ENCODE measurements at regions not wholly inside any gene's neighbourhood (a gene's known extent, or its start where the extent isn't known, plus 50 kb on each side); places are given as distances from the start of the nearest gene placed in this dataset.

DNA sequence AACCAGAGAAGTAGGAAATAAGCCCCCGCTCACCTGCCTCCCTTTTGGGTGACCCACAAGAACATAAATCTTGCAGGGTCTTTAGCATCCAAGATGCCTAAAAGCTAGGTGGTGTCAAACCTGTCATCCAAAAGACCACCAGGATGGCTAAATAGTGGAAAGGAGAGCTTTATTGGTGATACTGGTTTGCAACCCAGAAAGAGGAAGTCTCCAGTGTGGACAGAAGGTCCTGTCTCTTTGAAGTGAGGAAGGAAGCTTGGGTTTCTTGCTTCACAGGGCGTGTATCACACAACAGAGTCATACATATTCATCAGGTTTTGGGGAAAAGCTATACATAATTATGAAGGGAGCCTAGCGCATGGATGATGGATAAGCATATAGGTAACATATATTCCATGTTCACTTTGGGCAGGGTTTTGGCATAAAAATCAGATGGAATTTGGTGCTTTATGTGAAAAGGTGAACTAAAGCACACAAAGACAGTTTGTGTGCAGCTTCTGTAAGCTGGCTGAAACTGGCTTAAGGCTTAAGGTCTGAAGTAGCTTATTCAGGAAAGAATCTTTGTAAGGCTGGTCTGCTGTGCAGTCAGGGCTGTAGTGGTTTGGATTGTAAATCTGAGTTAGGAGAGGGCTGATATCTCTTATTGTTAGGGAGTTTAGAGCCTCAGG lies 68.4 kb upstream of the EPCAM start:
- H3K4me3 ChIP-seq = no peak overlapping the region
- H3K4me1 ChIP-seq = peaks cover 0 to 12% of the 10 kb centered on the region in 2 donors
- intact Hi-C loops (cut with DNase I; ENCODE audit: low total_unique reads) = no loop called here
- H3K9me3 ChIP-seq = no peaks in the 10 kb centered on the region
- DNase-seq (ENCODE audit: low spot score in 2 of 2) = no peak
- peak overlapping the region in 1 of 2 donors; percentile 8 for H3K27ac ChIP-seq
- TF ChIP-seq POLR2AphosphoS5 (IDR thresholded peaks at IDR 0.05) = no peak
- TF ChIP-seq, protein P1, sequence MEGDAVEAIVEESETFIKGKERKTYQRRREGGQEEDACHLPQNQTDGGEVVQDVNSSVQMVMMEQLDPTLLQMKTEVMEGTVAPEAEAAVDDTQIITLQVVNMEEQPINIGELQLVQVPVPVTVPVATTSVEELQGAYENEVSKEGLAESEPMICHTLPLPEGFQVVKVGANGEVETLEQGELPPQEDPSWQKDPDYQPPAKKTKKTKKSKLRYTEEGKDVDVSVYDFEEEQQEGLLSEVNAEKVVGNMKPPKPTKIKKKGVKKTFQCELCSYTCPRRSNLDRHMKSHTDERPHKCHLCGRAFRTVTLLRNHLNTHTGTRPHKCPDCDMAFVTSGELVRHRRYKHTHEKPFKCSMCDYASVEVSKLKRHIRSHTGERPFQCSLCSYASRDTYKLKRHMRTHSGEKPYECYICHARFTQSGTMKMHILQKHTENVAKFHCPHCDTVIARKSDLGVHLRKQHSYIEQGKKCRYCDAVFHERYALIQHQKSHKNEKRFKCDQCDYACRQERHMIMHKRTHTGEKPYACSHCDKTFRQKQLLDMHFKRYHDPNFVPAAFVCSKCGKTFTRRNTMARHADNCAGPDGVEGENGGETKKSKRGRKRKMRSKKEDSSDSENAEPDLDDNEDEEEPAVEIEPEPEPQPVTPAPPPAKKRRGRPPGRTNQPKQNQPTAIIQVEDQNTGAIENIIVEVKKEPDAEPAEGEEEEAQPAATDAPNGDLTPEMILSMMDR (IDR thresholded peaks at IDR 0.05) = no peak
- no peak for TF ChIP-seq POLR2A (IDR thresholded peaks at IDR 0.05)
- no peaks in the 10 kb centered on the region for H3K27me3 ChIP-seq
- no peaks in the 10 kb centered on the region for H3K36me3 ChIP-seq

DNA sequence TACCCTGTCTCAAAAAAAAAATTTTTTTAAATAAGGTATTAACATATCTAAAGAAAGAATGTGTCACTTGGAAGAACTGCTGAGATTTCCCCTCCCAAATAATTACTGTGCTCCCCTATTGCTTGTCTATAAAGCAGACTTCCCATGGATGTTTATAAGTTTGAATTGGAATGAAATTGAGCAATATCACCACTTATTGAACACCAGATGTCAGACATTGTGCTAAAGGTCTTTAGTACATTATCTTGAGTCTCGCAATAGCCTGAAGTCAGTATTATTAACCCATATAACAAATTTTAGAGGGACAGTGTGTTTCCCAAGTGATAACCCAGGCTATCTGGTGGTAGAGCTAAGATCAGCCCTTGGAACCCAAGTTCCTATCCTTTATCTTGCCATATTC lies 69.0 kb upstream of the EPCAM start:
- Histone ChIP-seq H3K27me3 (no peaks in the 10 kb centered on the region), H3K36me3 (no peaks in the 10 kb centered on the region), H3K4me1 (peaks cover 0 to 15% of the 10 kb centered on the region in 2 donors), H3K4me3 (no peak overlapping the region), H3K9me3 (no peaks in the 10 kb centered on the region), H3K27ac (no peak overlapping the region)
- intact Hi-C loops (cut with DNase I; ENCODE audit: low total_unique reads) = no loop called here
- no peak for DNase-seq (ENCODE audit: low spot score in 2 of 2)
- no peak for TF ChIP-seq POLR2AphosphoS5 (IDR thresholded peaks at IDR 0.05)

DNA sequence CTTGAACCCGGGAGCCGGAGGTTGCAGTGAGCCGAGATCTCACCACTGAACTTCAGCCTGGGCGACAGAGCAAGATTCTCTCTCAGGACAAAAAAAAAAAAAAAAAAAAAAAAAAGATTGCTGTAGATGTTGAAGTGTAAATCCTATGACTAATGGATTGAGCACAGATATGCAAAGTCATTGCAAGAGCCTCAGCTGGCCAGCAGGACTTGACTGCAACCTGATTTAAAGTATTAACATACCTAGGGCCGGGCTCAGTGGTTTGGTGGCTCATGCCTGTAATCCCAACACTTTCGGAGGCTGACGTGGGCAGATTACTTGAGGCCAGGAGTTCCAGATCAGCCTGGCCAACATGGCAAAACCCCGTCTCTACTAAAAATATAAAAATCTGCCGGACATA lies 69.6 kb upstream of the EPCAM start:
- Histone ChIP-seq H3K36me3 (no peaks in the 10 kb centered on the region), H3K27ac (no peak overlapping the region), H3K9me3 (no peaks in the 10 kb centered on the region), H3K4me3 (no peak overlapping the region), H3K27me3 (no peaks in the 10 kb centered on the region), H3K4me1 (peaks cover 0 to 12% of the 10 kb centered on the region in 2 donors)
- intact Hi-C loops (cut with DNase I; ENCODE audit: low total_unique reads) = no loop called here
- TF ChIP-seq POLR2AphosphoS5 (IDR thresholded peaks at IDR 0.05) (no peak), POLR2A (IDR thresholded peaks at IDR 0.05) (no peak)
- TF ChIP-seq, protein P1 (IDR thresholded peaks at IDR 0.05) = no peak
- no peak for DNase-seq (ENCODE audit: low spot score in 2 of 2)

DNA sequence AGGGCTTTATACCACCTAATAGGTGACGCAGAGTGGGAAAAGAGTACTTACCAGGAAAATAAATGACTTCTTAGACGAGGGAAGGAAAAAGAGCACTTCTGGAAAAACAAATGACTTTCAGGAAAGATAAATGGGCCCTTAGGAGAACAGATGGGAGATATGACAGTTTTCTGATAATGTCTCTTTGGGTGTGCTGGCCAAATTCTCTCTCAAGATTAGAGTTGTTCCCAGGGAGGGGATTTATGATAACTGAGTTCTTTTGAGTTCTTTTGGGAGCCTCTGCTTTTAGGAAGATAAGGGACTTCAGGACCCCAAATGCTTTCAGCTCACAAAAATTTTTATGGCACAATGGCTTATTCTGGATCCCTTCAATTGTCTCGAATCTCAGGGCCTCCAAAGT lies 70.3 kb upstream of the EPCAM start:
- Histone ChIP-seq H3K4me1 (peaks cover 0 to 12% of the 10 kb centered on the region in 2 donors), H3K36me3 (no peaks in the 10 kb centered on the region), H3K27ac (no peak overlapping the region), H3K27me3 (no peaks in the 10 kb centered on the region), H3K9me3 (no peaks in the 10 kb centered on the region), H3K4me3 (no peak overlapping the region)
- DNase-seq (ENCODE audit: low spot score in 2 of 2) = no peak
- TF ChIP-seq POLR2A (IDR thresholded peaks at IDR 0.05) = no peak
- no peak for TF ChIP-seq POLR2AphosphoS5 (IDR thresholded peaks at IDR 0.05)
- TF ChIP-seq, protein P1 (IDR thresholded peaks at IDR 0.05) = no peak
- intact Hi-C loops (cut with DNase I; ENCODE audit: low total_unique reads) = no loop called here

DNA sequence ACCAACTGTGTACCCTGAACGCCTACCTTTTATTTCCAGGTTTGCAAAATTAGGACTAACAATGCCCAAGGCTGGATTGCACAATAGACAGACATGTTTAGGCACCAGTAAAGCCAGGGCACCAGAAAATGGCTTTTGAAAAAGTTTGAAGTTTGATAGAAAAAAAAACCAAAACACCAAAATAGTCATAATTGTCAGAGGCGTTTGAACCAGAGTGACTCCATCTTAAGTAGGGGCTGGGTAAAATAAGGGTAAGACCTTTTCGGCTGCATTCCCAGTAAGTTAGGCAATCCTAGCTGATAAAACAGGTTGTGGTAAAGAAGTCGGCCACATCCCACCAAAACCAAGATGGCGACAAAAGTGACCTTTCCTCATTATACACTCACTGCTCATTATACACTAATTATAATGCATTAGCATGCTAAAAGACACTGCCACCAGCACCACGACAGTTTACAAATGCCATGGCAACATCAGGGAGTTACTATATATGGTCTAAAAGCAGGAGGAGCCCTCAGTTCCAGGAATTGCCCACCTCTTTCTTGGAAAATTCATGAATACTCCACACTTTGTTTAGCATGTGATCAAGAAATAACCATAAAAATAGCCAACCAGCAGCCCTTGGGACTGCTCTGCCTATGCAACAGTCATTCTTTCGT lies 71.2 kb upstream of the EPCAM start:
- peak in 1 of 2 donors; percentile 32 for DNase-seq (ENCODE audit: low spot score in 2 of 2)
- Histone ChIP-seq H3K36me3 (no peaks in the 10 kb centered on the region), H3K27ac (peak overlapping the region; percentile 26 to 60), H3K4me3 (no peak overlapping the region), H3K9me3 (no peaks in the 10 kb centered on the region), H3K4me1 (peaks cover 0 to 12% of the 10 kb centered on the region in 2 donors), H3K27me3 (no peaks in the 10 kb centered on the region)
- TF ChIP-seq, protein P1 (IDR thresholded peaks at IDR 0.05) = no peak
- TF ChIP-seq POLR2AphosphoS5 (IDR thresholded peaks at IDR 0.05) (no peak), POLR2A (IDR thresholded peaks at IDR 0.05) (no peak)
- intact Hi-C loops (cut with DNase I; ENCODE audit: low total_unique reads) = no loop called here

Measured in breast epithelium (tissue), 4 donors.